Right ventricle myocardium superior (tissue), 1 donor: ENCODE measurements at regions not wholly inside any gene's neighbourhood (a gene's known extent, or its start where the extent isn't known, plus 50 kb on each side); places are given as distances from the start of the nearest gene placed in this dataset.
"Not testable (repeated sequence)": the region's sequence is repeated elsewhere in the genome, so short reads cannot be mapped to it uniquely, and the experiment has no call there.

Source experiments
- ATAC-seq: fragments of 200-7000 bp; cut with Tn5 transposase; one replicate; pipeline ENCODE4 v1.9.1; 2020; ENCODE audit warnings: mild to moderate bottlenecking; ENCODE audit not compliant: poor library complexity
- DNase-seq: peaks from one replicate; pipeline ENCODE4 v3.0.0-alpha.2; 2020
- intact Hi-C: fragments of 100-400 bp; cut with DNase I; formaldehyde crosslinking; loops from one replicate; pipeline ENCODE4 v1.11.2; 2022
- donor health status: DM: no; HTN: yes; CAD: no; lungs with severe emphysema.

- intact Hi-C loops, result no loop called here
These were observed 165.5 kb upstream of the C11orf58 start for GRCh38 chr11:16572945-16573344.

GRCh38 chr11:16561150-16561549 lies 177.3 kb upstream of the C11orf58 start:
- ATAC-seq (no peak), DNase-seq (no peak)
- intact Hi-C loops, result no loop called here

More at GRCh38 chr11:16572945-16573344, 165.5 kb upstream of the C11orf58 start:
- peak; percentile 89 for ATAC-seq
- DNase-seq, result no peak

GRCh38 chr11:16558494-16558893 lies 180.0 kb upstream of the C11orf58 start:
- intact Hi-C loops, result no loop called here
- DNase-seq (no peak), ATAC-seq (no peak)

GRCh38 chr11:16555956-16556355 lies 182.5 kb upstream of the C11orf58 start:
- ATAC-seq (no peak), DNase-seq (no peak)
- intact Hi-C loops, result no loop called here

GRCh38 chr11:16554361-16554760 lies 184.1 kb upstream of the C11orf58 start:
- no peak for DNase-seq
- no peak for ATAC-seq
- intact Hi-C loops, result no loop called here

GRCh38 chr11:16547879-16548278 lies 190.6 kb upstream of the C11orf58 start:
- no peak for ATAC-seq
- intact Hi-C loops, result no loop called here
- DNase-seq, result no peak

- ATAC-seq (no peak), DNase-seq (no peak)
- intact Hi-C loops, result no loop called here
These were observed 187.3 kb upstream of the SOX6 start for GRCh38 chr11:16543642-16544041.

GRCh38 chr11:16542353-16542752 lies 186.0 kb upstream of the SOX6 start:
- ATAC-seq (no peak), DNase-seq (no peak)
- intact Hi-C loops, result no loop called here

GRCh38 chr11:16536513-16536912 lies 180.2 kb upstream of the SOX6 start:
- DNase-seq (no peak), ATAC-seq (no peak)
- intact Hi-C loops, result no loop called here

- intact Hi-C loops, result no loop called here
- ATAC-seq (peak; percentile 20), DNase-seq (no peak)
These were observed 172.3 kb upstream of the SOX6 start for GRCh38 chr11:16528639-16529038.

- DNase-seq (no peak), ATAC-seq (peak; percentile 68)
- intact Hi-C loops, result no loop called here
These were observed 171.3 kb upstream of the SOX6 start for GRCh38 chr11:16527525-16528246.

GRCh38 chr11:16526947-16527346 lies 170.6 kb upstream of the SOX6 start:
- ATAC-seq, result no peak
- intact Hi-C loops, result no loop called here
- DNase-seq, result no peak

- ATAC-seq, intact Hi-C loops, DNase-seq: not testable (repeated sequence)
These were observed 164.4 kb upstream of the SOX6 start for GRCh38 chr11:16520713-16521112.

- intact Hi-C loops, result no loop called here
- DNase-seq (no peak), ATAC-seq (no peak)
These were observed 156.5 kb upstream of the SOX6 start for GRCh38 chr11:16512899-16513241.

GRCh38 chr11:16512198-16512898 lies 156.0 kb upstream of the SOX6 start:
- ATAC-seq (no peak), DNase-seq (no peak)
- intact Hi-C loops, result no loop called here

- no peak for ATAC-seq
- intact Hi-C loops, result no loop called here
- no peak for DNase-seq
These were observed 155.1 kb upstream of the SOX6 start for GRCh38 chr11:16511116-16512114.

GRCh38 chr11:16505481-16505880 lies 149.1 kb upstream of the SOX6 start:
- intact Hi-C loops, result no loop called here
- DNase-seq (no peak), ATAC-seq (no peak)

GRCh38 chr11:16503891-16504290 lies 147.5 kb upstream of the SOX6 start:
- DNase-seq, ATAC-seq, intact Hi-C loops: not testable (repeated sequence)

GRCh38 chr11:16494918-16495691 lies 138.8 kb upstream of the SOX6 start:
- intact Hi-C loops, result no loop called here
- DNase-seq (no peak), ATAC-seq (peak; percentile 38)
